A673 (cell line): ENCODE measurements at regions not wholly inside any gene's neighbourhood (a gene's known extent, or its start where the extent isn't known, plus 50 kb on each side); places are given as distances from the start of the nearest gene placed in this dataset.

Experiments
- EZH2 ChIP-seq: fragments of 200-600 bp; sonication (generic); IDR thresholded peaks from 2 replicates; pipeline ENCODE4 v1.6.1; 2017; ENCODE audit warnings: borderline replicate concordance, low read depth, mild to moderate bottlenecking, mixed read lengths, antibody characterized with exemption, low read length; ENCODE audit not compliant: poor library complexity, severe bottlenecking
- TF ChIP-seq, protein P1 (sequence below): fragments of 300-800, 200-600 bp; sonication (generic); conservative IDR thresholded peaks from 2 replicates; pipeline ENCODE4 v1.5.1; 2017; ENCODE audit warnings: low read depth, mild to moderate bottlenecking, antibody characterized with exemption, low read length, moderate library complexity, mixed read lengths

DNA sequence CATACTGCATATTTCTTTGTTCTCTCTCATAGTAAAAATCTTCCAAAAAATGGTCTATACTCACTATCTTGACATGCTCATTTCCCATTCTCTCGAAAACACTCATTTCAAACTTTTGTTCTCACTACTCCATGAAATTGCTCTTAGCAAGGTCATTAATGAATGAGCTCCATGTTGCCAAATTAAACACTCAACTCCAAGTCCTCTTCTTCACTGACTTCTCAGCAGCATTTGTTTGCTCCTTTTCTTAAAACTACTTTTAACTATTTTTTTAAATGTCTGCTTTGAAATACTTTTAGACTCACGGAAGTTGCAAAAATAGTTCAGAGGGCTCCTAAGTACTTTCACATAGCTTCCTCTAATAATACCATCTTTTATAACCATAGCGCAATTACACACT is 274.0 kb upstream of the PREP start:
- TF ChIP-seq, protein P1, sequence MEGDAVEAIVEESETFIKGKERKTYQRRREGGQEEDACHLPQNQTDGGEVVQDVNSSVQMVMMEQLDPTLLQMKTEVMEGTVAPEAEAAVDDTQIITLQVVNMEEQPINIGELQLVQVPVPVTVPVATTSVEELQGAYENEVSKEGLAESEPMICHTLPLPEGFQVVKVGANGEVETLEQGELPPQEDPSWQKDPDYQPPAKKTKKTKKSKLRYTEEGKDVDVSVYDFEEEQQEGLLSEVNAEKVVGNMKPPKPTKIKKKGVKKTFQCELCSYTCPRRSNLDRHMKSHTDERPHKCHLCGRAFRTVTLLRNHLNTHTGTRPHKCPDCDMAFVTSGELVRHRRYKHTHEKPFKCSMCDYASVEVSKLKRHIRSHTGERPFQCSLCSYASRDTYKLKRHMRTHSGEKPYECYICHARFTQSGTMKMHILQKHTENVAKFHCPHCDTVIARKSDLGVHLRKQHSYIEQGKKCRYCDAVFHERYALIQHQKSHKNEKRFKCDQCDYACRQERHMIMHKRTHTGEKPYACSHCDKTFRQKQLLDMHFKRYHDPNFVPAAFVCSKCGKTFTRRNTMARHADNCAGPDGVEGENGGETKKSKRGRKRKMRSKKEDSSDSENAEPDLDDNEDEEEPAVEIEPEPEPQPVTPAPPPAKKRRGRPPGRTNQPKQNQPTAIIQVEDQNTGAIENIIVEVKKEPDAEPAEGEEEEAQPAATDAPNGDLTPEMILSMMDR, result no peak
- TF ChIP-seq EZH2, result no peak
